ENCODE measurements at regions not wholly inside any gene's neighbourhood (a gene's known extent, or its start where the extent isn't known, plus 50 kb on each side); places are given as distances from the start of the nearest gene placed in this dataset.

GRCh38 chr6:170034294-170034693 lies 256.6 kb downstream of the DLL1 start:
- no peak overlapping the region for H3K4me2 ChIP-seq
- H3K9me2 ChIP-seq, result no peaks in the 10 kb centered on the region
- H3K27ac ChIP-seq (ENCODE audit: low read depth in 2 of 2, low read length in 1 of 2), result no peak overlapping the region
- H2AFZ ChIP-seq (ENCODE audit: low read depth), result no peak overlapping the region
- no peak for DNase-seq
- peaks cover 0 to 26% of the 10 kb centered on the region in 2 experiments; a peak in 1 of 4 replicates for H3K4me1 ChIP-seq (ENCODE audit: control insufficient read depth in 1 of 2, insufficient read depth in 2 of 2, low read depth in 1 of 2, low read length in 1 of 2)
- no peaks in the 10 kb centered on the region for H3K9me3 ChIP-seq
- ChIA-PET POLR2A (no interaction called here), CTCF (no interaction called here)
- H3K79me2 ChIP-seq (ENCODE audit: insufficient read depth), result no peaks in the 10 kb centered on the region
- no peak overlapping the region for H3K9ac ChIP-seq
- H3K4me3 ChIP-seq (ENCODE audit: low read depth in 2 of 2, low read length in 1 of 2), result no peak overlapping the region
- no peaks in the 10 kb centered on the region for H3F3A ChIP-seq (replicated peaks; ENCODE audit: insufficient read depth)
- no peaks in the 10 kb centered on the region for H4K20me1 ChIP-seq (ENCODE audit: insufficient read depth)
- H3K27me3 ChIP-seq (ENCODE audit: insufficient read depth), result no peaks in the 10 kb centered on the region
- TF ChIP-seq, protein P1, sequence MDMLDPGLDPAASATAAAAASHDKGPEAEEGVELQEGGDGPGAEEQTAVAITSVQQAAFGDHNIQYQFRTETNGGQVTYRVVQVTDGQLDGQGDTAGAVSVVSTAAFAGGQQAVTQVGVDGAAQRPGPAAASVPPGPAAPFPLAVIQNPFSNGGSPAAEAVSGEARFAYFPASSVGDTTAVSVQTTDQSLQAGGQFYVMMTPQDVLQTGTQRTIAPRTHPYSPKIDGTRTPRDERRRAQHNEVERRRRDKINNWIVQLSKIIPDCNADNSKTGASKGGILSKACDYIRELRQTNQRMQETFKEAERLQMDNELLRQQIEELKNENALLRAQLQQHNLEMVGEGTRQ (IDR thresholded peaks at IDR 0.05; ENCODE audit: borderline replicate concordance, low read depth, low read length), result no peak
- TF ChIP-seq RXRA (IDR thresholded peaks at IDR 0.05; ENCODE audit: borderline replicate concordance, low read depth) (no peak), ELF1 (IDR thresholded peaks at IDR 0.05) (no peak), FOSL2 (IDR thresholded peaks at IDR 0.05; ENCODE audit: borderline replicate concordance, low read depth) (no peak), CTCF (IDR thresholded peaks at IDR 0.05) (no peak), MEF2A (IDR thresholded peaks at IDR 0.05; ENCODE audit: borderline replicate concordance, low read depth) (no peak), GATA2 (CRISPR knock-in tag; IDR thresholded peaks at IDR 0.05) (no peak), TAF1 (IDR thresholded peaks at IDR 0.05; ENCODE audit: borderline replicate concordance, low read depth, low read length) (no peak), ZBTB33 (IDR thresholded peaks at IDR 0.05; ENCODE audit: borderline replicate concordance, low read depth) (no peak), RAD21 (IDR thresholded peaks at IDR 0.05; ENCODE audit: low read length) (no peak), TCF12 (IDR thresholded peaks at IDR 0.05) (no peak), NFIC (IDR thresholded peaks at IDR 0.05; ENCODE audit: borderline replicate concordance) (no peak), EP300 (IDR thresholded peaks at IDR 0.05; ENCODE audit: borderline replicate concordance in 1 of 2, low read depth in 1 of 2, low read length in 1 of 2) (no peak), TEAD4 (IDR thresholded peaks at IDR 0.05; ENCODE audit: borderline replicate concordance, insufficient read depth) (no peak)
- TF ChIP-seq, protein P2, sequence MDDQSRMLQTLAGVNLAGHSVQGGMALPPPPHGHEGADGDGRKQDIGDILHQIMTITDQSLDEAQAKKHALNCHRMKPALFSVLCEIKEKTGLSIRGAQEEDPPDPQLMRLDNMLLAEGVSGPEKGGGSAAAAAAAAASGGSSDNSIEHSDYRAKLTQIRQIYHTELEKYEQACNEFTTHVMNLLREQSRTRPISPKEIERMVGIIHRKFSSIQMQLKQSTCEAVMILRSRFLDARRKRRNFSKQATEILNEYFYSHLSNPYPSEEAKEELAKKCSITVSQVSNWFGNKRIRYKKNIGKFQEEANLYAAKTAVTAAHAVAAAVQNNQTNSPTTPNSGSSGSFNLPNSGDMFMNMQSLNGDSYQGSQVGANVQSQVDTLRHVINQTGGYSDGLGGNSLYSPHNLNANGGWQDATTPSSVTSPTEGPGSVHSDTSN (IDR thresholded peaks at IDR 0.05), result no peak
- TF ChIP-seq, protein P3, sequence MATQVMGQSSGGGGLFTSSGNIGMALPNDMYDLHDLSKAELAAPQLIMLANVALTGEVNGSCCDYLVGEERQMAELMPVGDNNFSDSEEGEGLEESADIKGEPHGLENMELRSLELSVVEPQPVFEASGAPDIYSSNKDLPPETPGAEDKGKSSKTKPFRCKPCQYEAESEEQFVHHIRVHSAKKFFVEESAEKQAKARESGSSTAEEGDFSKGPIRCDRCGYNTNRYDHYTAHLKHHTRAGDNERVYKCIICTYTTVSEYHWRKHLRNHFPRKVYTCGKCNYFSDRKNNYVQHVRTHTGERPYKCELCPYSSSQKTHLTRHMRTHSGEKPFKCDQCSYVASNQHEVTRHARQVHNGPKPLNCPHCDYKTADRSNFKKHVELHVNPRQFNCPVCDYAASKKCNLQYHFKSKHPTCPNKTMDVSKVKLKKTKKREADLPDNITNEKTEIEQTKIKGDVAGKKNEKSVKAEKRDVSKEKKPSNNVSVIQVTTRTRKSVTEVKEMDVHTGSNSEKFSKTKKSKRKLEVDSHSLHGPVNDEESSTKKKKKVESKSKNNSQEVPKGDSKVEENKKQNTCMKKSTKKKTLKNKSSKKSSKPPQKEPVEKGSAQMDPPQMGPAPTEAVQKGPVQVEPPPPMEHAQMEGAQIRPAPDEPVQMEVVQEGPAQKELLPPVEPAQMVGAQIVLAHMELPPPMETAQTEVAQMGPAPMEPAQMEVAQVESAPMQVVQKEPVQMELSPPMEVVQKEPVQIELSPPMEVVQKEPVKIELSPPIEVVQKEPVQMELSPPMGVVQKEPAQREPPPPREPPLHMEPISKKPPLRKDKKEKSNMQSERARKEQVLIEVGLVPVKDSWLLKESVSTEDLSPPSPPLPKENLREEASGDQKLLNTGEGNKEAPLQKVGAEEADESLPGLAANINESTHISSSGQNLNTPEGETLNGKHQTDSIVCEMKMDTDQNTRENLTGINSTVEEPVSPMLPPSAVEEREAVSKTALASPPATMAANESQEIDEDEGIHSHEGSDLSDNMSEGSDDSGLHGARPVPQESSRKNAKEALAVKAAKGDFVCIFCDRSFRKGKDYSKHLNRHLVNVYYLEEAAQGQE (IDR thresholded peaks at IDR 0.05; ENCODE audit: low read depth, low read length), result no peak
- 15% methylated on average over 7 of the region's 12 CpGs for WGBS (ENCODE audit: low lambda C conversion rate)
- no peaks in the 10 kb centered on the region for H3K36me3 ChIP-seq (replicated peaks in 1 of 2; ENCODE audit: control insufficient read depth in 1 of 2, insufficient read depth in 2 of 2, low read length in 1 of 2)

All from SK-N-SH (cell line).